ENCODE measurements at regions not wholly inside any gene's neighbourhood (a gene's known extent, or its start where the extent isn't known, plus 50 kb on each side); places are given as distances from the start of the nearest gene placed in this dataset.

GRCh38 chr3:35505772-35506171 lies 133.6 kb upstream of the ARPP21 start:
- TF ChIP-seq HDAC2 (IDR thresholded peaks at IDR 0.05): no peak
- TF ChIP-seq, protein P1, sequence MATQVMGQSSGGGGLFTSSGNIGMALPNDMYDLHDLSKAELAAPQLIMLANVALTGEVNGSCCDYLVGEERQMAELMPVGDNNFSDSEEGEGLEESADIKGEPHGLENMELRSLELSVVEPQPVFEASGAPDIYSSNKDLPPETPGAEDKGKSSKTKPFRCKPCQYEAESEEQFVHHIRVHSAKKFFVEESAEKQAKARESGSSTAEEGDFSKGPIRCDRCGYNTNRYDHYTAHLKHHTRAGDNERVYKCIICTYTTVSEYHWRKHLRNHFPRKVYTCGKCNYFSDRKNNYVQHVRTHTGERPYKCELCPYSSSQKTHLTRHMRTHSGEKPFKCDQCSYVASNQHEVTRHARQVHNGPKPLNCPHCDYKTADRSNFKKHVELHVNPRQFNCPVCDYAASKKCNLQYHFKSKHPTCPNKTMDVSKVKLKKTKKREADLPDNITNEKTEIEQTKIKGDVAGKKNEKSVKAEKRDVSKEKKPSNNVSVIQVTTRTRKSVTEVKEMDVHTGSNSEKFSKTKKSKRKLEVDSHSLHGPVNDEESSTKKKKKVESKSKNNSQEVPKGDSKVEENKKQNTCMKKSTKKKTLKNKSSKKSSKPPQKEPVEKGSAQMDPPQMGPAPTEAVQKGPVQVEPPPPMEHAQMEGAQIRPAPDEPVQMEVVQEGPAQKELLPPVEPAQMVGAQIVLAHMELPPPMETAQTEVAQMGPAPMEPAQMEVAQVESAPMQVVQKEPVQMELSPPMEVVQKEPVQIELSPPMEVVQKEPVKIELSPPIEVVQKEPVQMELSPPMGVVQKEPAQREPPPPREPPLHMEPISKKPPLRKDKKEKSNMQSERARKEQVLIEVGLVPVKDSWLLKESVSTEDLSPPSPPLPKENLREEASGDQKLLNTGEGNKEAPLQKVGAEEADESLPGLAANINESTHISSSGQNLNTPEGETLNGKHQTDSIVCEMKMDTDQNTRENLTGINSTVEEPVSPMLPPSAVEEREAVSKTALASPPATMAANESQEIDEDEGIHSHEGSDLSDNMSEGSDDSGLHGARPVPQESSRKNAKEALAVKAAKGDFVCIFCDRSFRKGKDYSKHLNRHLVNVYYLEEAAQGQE (IDR thresholded peaks at IDR 0.05; ENCODE audit: low read depth, low read length): no peak
- TF ChIP-seq MAX (IDR thresholded peaks at IDR 0.05; ENCODE audit: low read depth, low read length): no peak
- TF ChIP-seq, protein P2, sequence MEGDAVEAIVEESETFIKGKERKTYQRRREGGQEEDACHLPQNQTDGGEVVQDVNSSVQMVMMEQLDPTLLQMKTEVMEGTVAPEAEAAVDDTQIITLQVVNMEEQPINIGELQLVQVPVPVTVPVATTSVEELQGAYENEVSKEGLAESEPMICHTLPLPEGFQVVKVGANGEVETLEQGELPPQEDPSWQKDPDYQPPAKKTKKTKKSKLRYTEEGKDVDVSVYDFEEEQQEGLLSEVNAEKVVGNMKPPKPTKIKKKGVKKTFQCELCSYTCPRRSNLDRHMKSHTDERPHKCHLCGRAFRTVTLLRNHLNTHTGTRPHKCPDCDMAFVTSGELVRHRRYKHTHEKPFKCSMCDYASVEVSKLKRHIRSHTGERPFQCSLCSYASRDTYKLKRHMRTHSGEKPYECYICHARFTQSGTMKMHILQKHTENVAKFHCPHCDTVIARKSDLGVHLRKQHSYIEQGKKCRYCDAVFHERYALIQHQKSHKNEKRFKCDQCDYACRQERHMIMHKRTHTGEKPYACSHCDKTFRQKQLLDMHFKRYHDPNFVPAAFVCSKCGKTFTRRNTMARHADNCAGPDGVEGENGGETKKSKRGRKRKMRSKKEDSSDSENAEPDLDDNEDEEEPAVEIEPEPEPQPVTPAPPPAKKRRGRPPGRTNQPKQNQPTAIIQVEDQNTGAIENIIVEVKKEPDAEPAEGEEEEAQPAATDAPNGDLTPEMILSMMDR (IDR thresholded peaks at IDR 0.05 in 2 of 3, conservative IDR thresholded peaks at IDR 0.05 in 1 of 3; ENCODE audit: control insufficient read depth in 2 of 3, extremely low read depth in 1 of 3, insufficient read depth in 1 of 3, low read depth in 3 of 3, low read length in 3 of 3): no peak
- no peak for TF ChIP-seq NFYA (IDR thresholded peaks at IDR 0.05; ENCODE audit: borderline replicate concordance, low read depth, low read length)
- no peak for TF ChIP-seq ASH2L (IDR thresholded peaks at IDR 0.05; ENCODE audit: borderline replicate concordance, low read depth)
